ENCODE measurements at regions not wholly inside any gene's neighbourhood (a gene's known extent, or its start where the extent isn't known, plus 50 kb on each side); places are given as distances from the start of the nearest gene placed in this dataset.

- Histone ChIP-seq H3K4me1 (no peaks in the 10 kb centered on the region), H3K27ac (no peak overlapping the region), H3K4me3 (no peak overlapping the region), H3K27me3 (ENCODE audit: insufficient read depth in 3 of 3, low read length in 2 of 3) (no peaks in the 10 kb centered on the region), H3K36me3 (ENCODE audit: insufficient read depth in 1 of 2, low read depth in 1 of 2) (no peaks in the 10 kb centered on the region), H3K9me3 (no peaks in the 10 kb centered on the region)
- 78 to 88% (median 84%) methylated on average over 2 of the region's 2 CpGs for WGBS, 3 donors
- TF ChIP-seq CTCF (IDR thresholded peaks at IDR 0.05): no peak
- DNase-seq: no peak
- intact Hi-C loops (cut with DNase I): no loop called here
- no peak for ATAC-seq
Observed at GRCh38 chr4:135548711-135549110, 1347.1 kb upstream of the PABPC4L start.

DNA sequence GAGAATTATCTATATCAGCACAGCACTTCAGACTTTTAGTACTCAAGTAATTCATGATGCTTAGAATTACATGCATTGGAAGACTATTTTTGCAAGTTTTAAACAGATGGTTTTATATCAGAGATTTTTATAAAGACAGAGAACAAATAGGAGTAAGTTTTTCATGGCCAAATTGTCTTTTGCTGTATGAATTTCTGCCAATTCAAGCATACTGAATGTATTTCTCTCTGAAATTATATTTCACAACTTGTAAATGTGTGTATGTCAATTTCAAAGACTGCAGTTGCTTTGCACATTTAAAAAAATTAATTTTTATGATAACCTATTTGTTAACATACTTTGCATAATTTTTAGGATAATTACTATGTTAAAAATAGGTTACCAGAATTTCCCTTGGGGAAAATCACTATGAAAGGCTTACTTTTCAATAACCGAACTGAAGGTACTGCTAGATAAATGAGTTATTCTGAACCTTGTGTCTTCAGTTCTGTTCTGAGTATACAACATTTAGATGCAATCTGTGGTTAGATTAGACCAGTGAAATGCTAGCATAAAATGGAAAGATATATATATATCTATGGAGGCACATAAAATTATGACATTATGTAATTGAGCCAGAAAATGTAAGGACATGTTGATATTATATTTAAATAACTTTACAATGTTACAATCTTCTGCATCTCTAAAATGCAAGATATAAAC is 1344.2 kb upstream of the PABPC4L start:
- no peak overlapping the region for H3K4me3 ChIP-seq
- DNase-seq: no peak
- 59 to 72% (median 71%) methylated on average over 1 of the region's 1 CpG for WGBS, 3 donors

GRCh38 chr4:135538698-135539097 is 1337.1 kb upstream of the PABPC4L start:
- Histone ChIP-seq H3K9me3 (no peaks in the 10 kb centered on the region), H3K4me3 (no peak overlapping the region), H3K4me1 (no peaks in the 10 kb centered on the region), H3K27me3 (ENCODE audit: insufficient read depth in 3 of 3, low read length in 2 of 3) (no peaks in the 10 kb centered on the region), H3K27ac (no peak overlapping the region), H3K36me3 (ENCODE audit: insufficient read depth in 1 of 2, low read depth in 1 of 2) (no peaks in the 10 kb centered on the region)
- WGBS, 3 donors: 92 to 93% (median 92%) methylated on average over 13 of the region's 13 CpGs
- TF ChIP-seq CTCF (IDR thresholded peaks at IDR 0.05): no peak
- ATAC-seq: no peak
- peak in 1 of 2 donors; percentile 30 for DNase-seq
- intact Hi-C loops (cut with DNase I): no loop called here

More for the DNA sequence above, 1344.2 kb upstream of the PABPC4L start:
- Histone ChIP-seq H3K9me3 (no peaks in the 10 kb centered on the region), H3K27ac (no peak overlapping the region), H3K27me3 (ENCODE audit: insufficient read depth in 3 of 3, low read length in 2 of 3) (no peaks in the 10 kb centered on the region), H3K36me3 (ENCODE audit: insufficient read depth in 1 of 2, low read depth in 1 of 2) (no peaks in the 10 kb centered on the region), H3K4me1 (no peaks in the 10 kb centered on the region)
- no peak for ATAC-seq
- intact Hi-C loops (cut with DNase I): no loop called here
- TF ChIP-seq CTCF (IDR thresholded peaks at IDR 0.05): no peak

GRCh38 chr4:135533053-135533452 is 1331.5 kb upstream of the PABPC4L start:
- DNase-seq: no peak
- H3K27ac ChIP-seq: no peak overlapping the region
- H3K9me3 ChIP-seq: no peaks in the 10 kb centered on the region
- intact Hi-C loops (cut with DNase I): no loop called here
- no peak for TF ChIP-seq CTCF (IDR thresholded peaks at IDR 0.05)
- no peak for ATAC-seq
- H3K4me3 ChIP-seq: no peak overlapping the region
- 91 to 92% (median 91%) methylated on average over 4 of the region's 4 CpGs for WGBS, 3 donors
- H3K4me1 ChIP-seq: no peaks in the 10 kb centered on the region
- no peaks in the 10 kb centered on the region for H3K27me3 ChIP-seq (ENCODE audit: insufficient read depth in 3 of 3, low read length in 2 of 3)
- no peaks in the 10 kb centered on the region for H3K36me3 ChIP-seq (ENCODE audit: insufficient read depth in 1 of 2, low read depth in 1 of 2)

- H3K27ac ChIP-seq: no peak overlapping the region
- ATAC-seq (no peak), DNase-seq (no peak)
- WGBS, 3 donors: 72 to 74% (median 74%) methylated on average over 3 of the region's 3 CpGs
- no peaks in the 10 kb centered on the region for H3K9me3 ChIP-seq
- intact Hi-C loops (cut with DNase I): no loop called here
- H3K27me3 ChIP-seq (ENCODE audit: insufficient read depth in 3 of 3, low read length in 2 of 3): no peaks in the 10 kb centered on the region
- no peaks in the 10 kb centered on the region for H3K4me1 ChIP-seq
- no peak for TF ChIP-seq CTCF (IDR thresholded peaks at IDR 0.05)
- H3K36me3 ChIP-seq (ENCODE audit: insufficient read depth in 1 of 2, low read depth in 1 of 2): no peaks in the 10 kb centered on the region
- no peak overlapping the region for H3K4me3 ChIP-seq
Observed at GRCh38 chr4:135532132-135532531, 1330.5 kb upstream of the PABPC4L start.
